MV-4-11 (cell line): ENCODE measurements at regions not wholly inside any gene's neighbourhood (a gene's known extent, or its start where the extent isn't known, plus 50 kb on each side); places are given as distances from the start of the nearest gene placed in this dataset.
A peak's percentile ranks its signal among the peaks of the same experiment; 100 is the strongest.
"Not testable (repeated sequence)": the region's sequence is repeated elsewhere in the genome, so short reads cannot be mapped to it uniquely, and the experiment has no call there.

Experiments used
- DNase-seq: peaks from one replicate; lab custom pipeline; 2025; lab: John Stamatoyannopoulos, UW

DNA sequence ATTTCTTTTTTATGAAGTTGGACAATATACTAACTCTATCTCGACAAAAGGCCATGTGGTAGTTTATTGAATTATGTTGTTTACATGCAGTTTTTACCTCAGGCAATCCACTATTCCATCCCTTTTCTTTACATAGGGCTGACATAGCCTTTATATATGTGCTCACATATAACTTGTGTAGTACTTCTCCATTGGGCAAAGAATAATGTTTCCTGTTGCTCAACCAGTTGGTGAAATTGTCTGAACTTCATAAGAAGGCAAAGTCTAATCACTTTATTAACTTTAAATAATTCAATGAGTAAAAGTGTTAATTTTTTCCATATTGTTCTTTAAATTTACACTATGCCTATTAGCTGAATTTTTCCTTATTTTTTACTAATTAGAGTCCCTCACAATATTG is 1272.1 kb downstream of the EPHA7 start:
- peak; percentile 11 for DNase-seq

DNA sequence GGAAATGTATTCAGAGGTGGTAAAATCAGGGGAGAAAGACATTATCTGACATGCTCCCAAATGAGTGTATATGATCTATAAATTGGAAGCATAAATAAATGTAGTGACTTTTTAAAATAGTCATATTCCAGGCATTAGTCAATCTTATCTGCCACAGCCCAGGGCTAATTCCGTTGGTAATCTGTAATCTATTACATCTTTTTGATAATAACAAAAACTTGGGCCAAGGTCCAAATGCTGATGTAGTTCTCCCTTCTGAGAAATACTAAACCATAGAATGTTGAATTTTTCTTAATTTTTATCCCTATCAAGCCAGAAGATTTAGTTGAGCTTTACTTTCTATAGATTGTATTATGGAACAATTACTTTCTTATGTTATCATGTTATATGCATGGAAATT is 1279.8 kb downstream of the EPHA7 start:
- no peak for DNase-seq

DNA sequence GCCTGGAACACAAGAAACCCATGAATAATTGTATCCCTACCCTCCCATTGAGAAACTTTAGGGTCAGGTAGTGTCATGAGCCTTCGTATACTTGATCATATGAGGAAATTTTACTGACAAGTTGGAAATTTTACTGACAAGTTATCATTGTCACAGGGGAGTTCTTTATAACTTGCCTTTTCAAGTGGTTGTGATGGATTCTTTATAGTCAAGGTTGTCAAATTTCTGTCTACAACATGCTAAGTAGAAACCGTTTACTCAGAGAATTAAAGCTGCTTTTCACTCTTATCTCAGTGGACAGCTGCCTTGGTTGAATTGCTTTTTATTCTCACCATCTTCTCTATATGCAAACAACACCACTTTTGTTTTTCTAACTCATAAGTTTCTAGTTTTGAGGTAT is 1286.4 kb downstream of the EPHA7 start:
- DNase-seq, result no peak

DNA sequence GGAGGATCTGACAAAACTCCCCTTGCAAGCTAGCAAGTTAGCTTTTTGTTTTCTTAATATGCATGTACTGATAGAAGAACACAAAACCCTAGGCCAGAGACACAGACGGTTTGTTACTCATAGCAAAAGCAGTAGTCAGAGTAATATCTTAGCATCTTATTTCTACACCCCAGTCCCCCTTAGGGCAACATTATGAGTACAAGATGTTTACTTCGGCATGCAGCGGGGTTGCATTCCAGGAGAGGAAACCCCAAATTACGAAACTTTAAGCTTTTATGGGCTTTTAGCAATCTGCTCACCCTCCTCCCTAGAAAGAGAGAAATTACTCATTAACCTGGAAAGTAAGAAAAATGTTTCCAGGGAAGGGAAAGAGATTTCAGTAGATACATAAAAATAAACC is 1286.9 kb downstream of the EPHA7 start:
- peak; percentile 73 for DNase-seq

DNA sequence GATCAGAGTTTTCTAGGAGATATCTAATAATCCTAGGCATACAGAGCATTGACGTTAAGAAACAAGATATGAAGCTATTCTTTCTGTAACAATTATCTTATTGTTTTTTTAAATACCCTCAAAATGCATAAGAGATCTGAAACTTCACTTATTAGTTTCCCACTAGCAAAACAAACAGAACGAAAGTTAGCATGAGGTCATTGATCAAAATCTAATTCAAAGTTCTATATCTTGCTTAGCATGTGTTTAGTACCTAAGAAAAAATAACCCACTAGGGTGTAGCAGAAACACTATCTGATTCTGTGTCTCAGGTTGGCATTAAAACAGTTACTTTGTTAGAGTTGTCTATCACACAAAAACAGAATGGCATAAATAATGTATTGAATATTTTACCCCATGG is 1288.4 kb downstream of the EPHA7 start:
- DNase-seq, result no peak

DNA sequence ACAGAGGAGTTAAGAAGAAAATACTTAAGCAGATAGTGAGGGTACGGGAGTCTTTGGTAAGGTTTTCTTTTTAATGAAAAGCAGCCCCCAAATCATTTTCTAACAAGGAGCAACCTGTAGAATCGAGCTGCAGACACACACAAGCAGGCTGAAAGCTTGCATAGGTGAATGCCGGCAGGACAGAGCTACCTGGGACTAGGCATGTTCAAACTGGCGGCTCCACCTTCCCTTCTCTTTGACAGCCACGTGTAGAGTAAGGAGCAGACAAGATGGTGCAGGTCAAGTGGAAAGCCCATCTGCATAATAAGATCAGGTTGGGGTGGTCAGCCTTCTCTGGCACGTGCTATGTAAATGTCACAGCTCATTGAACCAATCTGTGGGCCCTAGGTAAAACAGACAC is 1292.4 kb downstream of the EPHA7 start:
- DNase-seq, result no peak

DNA sequence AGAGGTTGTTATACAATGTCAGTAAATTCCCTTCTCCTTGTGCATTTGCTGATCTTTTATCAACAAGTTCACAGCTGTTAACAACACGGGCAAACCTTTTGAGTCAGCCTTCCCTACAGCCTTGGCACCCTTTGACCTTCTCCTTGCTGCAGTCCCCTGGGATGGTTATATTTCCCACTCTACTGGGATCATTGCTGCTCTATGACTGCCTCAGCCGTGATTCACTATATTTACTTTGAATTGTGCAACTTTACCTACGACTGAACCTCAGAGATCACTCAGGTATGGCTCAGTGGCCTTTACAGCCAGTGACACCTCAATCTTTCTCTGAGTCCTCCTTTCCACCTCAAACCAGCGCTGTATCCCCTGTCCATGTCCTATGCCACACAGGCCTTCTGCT is 1293.3 kb downstream of the EPHA7 start:
- DNase-seq, result no peak

DNA sequence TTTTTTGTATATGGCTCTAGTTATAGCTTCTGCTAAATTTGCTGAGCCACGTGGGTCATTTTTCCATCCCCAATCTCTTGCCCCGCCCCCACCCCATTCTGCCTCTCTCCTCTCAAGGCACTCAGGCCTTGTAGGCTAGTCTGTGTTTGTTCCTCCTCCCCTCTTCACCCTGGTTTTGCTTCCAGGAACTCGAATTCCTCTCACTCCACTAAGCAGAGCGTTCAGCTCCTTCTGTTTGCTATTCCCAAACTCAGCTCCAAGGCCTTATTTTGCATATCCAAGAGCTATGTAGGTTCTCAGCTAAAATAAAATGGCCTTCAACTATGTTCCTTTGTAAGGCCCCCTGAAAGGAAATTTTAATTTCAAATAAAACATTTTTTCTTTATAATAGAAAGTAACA is 1293.7 kb downstream of the EPHA7 start:
- no peak for DNase-seq

DNA sequence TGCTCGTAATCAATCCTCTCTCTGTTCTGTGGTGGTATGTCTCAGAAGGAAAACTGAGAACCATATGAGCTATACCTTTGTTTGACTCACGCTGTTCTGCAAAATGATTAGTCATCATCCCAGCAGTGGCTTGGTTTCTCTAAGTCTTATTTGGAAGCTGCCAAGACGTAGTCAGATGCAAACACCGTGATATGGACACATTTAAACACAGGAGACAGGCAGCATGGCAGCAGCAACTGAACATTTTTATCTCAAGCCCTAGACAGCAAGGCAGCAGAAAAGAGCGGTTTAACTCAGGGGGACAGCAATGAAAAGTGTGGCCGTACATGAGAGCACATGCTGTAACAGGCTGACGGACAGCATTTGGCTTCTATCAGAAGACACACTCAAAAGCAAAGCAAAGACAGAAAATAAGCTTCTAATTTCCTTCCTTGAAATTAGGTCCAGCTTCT is 1295.1 kb downstream of the EPHA7 start:
- peak; percentile 1 for DNase-seq

DNA sequence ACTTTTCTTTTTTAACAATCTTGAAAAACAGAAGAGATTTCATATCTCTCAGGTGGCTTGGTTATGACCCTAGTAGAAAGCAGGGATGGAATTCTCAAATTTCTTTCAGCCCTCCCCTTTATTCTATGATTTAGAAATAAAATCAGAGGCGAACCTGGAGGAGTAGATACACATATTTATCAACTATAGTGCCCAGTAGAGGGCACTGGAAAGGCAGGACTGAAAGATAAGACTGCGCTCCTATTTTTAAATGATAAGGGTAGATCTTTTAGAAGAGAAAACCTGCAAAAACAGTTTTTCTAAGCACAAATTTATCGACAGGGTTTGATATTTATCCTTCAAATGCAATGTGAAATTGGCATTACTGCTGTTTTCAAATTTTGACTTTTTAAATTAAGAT is 1296.6 kb downstream of the EPHA7 start:
- DNase-seq, result peak; percentile 7

DNA sequence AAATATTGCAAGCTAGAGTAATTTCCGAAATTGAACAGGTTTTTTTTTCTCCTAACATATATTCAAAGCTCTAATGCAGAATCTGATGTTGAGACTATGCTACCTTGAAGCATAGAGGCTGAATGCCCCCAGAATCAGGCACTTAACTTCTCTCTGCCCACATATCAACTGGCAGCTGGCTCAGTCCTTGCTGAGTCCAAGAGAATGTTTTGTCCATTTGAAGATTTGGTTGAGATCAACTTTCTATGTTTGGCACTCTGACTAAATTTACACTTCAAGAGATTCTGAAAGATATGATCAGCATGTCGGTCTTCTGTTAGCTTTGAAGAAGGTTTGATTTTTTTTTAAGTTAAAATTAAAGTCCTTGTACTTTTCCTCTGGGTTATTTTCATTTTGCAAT is 1298.1 kb downstream of the EPHA7 start:
- DNase-seq, result no peak

DNA sequence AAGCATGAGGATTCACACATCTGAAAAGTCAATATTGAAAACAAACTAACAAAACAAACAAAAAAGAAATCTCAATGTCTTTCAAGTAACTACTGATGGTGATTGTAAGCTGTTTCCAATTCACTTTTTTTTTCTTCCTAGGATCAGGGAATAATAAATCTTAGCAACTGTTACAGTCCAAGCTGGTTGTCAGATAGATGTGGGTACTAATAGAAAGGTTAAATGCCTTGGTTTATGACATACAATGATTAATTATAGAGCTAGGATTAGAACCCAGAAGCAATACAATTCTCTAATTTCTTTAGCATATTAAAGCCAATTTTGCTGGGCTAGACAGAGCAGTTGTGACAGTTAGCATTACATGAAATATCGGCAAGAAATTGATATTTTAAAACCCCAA is 1301.6 kb downstream of the EPHA7 start:
- DNase-seq, result no peak

DNA sequence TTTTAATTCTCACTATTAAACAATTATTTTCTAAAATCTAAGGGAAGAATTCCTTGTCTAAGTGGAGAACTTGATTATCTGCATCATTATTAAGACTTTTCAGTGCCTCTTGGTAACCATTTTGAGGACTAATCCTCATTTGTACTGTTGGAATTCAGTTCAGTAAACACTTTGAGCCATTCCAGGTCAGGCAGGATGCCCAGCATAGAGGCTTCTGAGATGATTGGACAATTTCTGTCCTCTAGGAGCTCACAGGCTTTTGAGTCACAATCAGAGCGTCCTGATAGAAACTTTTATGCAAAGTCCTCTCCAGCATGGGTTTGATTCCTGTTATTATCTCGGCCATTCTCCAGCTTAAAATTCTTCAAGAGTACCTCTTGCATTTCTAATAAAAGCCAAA is 1304.6 kb downstream of the EPHA7 start:
- DNase-seq, result no peak

DNA sequence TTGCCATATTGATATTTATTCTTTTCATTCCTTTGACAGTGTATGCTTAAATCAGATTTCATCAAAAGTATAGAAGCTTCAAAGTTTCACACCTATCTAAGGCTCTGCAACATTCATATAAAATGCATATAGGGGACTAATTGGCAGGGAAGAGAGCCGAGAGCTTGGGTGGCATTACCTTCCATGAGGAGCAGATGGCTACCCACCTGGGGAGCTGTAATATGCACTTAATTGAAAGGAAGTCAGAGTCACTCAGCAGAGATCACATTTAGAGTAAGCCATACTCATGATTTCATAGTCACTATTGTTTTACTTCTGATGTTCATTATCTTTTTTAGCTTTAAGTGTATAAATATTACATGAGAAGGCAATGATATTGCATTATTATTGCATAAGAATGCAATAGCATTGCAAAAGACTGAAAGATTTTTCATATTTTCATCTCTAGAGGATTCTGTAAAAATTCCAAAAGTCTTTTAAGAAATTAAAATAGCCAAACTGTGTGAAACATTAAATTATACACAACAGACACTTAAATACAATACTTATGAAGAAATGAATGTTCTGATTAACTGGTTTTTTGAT is 1305.2 kb downstream of the EPHA7 start:
- no peak for DNase-seq

DNA sequence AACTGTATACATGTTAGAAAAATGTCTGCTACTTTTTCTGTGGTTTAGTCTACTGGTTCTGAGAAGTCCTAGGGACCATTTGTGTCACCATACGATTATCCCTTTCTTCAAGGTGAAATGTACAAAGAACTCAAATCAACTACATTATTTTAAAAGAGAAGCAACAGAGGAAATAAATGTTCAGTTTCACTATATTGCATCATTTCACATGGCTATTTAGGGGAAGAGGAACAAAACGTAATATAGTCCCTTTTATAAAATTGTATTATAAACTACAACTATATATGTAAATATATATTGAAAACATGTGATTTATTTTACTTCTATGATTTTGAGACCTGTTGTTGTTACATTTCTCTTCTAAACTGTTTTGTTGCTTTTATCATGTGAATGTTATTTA is 1308.0 kb downstream of the EPHA7 start:
- DNase-seq, result peak; percentile 72

DNA sequence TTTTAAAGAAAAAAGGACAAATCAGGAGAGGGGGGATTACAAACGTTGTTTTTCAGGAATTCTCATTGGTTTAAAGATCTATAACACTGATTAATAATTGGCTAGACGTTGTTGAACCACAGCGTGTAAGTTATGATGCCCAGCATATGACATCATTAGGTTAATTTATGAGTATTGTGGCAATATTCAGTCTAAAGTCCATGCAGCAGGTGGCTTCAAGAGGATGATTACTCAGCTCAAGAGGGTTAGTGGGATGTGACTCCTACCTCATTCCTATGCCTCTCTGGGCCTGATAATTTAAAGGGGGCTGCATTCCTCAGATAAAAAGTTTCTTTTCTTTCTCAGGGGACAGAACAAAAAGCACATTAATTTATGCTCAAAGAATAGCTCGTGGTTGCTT is 1309.0 kb downstream of the EPHA7 start:
- peak; percentile 88 for DNase-seq

DNA sequence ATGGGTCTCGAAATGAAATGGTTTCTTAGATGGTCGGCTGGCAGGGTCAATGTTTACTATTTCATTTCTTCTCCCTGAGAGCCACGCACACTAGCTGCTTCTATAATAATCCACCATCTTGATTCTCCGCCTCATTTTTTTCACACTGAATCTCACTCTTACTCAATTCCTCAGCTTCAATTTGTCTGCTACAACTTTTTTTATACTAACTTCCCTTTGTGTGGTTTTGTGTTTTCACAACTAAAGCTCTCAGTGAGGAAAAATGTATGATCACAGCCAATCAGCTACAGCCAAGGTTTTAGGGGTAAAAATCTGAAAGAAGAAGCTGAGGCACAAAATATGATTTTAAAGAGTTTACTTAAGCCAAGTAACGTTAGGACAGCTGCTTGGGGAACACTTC is 1309.4 kb downstream of the EPHA7 start:
- DNase-seq, result peak; percentile 97

DNA sequence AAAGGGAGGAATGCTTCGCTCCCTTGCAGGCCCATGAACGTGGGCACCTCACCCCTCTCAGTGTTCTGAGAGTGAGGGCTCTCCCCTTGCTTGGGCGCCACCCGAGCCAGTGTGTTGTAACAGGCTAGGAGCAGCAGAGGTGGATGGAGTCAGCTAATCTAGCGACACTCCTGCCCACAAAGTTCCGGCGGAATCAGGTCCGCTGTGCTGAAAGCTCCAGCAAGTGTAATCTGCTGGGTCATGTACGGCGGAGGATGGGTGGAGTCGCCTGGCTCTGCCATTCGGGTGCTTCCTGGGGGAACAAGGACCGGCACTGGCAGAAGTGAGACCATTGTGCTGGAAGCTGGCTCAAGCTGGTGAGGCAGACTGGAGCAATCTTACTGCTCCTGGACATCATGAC is 1310.1 kb downstream of the EPHA7 start:
- no peak for DNase-seq

DNA sequence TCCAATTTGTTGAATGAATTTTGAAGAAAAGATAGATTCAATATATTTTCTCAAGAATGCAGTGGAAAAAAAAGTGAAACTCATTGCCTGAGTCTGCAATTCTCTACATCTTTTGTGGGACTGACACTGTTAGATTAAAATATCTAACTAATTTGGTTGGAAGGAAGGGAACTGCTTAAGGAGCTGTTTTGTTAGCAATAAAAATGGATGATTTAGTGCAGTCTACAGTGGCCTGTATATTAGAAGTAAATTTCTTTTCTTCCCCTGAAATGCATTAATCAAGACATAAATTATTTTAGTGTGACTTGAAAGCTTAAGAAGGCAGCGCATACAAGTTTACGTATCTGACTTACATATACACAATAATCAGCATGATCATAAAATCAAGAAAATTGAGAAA is 1332.6 kb downstream of the EPHA7 start:
- no peak for DNase-seq

DNA sequence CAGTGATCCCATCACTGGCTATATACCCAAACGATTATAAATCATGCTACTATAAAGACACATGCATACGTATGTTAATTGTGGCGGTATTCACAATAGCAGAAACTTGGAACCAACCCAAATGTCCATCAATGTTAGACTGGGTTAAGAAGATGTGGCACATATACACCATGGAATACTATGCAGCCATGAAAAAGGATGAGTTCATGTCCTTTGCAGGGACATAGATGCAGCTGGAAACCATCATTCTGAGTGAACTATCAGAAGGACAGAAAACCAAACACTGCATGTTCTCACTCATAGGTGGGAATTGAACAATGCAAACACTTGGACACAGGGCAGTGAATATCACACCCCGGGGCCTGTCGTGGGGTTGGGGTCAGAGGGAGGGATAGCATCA is 1335.4 kb downstream of the EPHA7 start:
- DNase-seq, result not testable (repeated sequence)

DNA sequence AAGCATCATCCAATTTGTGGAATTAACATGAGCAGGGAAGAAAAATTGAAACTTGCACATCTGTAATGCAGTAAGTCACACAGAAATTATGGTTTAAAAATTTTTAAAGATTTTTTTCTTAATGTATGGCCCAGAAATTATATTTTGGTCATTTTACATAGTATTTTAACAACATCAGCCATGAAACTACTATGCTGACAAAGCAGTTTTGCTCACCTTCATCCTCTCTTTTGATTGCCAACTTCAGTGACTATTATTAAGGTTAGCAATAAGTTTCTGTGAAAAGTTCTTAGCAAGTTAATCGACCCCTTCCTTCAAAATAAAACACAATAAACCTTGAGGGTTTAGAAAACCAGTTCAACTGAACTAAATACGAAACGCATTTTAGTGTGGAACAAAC is 1347.0 kb downstream of the EPHA7 start:
- DNase-seq, result no peak

DNA sequence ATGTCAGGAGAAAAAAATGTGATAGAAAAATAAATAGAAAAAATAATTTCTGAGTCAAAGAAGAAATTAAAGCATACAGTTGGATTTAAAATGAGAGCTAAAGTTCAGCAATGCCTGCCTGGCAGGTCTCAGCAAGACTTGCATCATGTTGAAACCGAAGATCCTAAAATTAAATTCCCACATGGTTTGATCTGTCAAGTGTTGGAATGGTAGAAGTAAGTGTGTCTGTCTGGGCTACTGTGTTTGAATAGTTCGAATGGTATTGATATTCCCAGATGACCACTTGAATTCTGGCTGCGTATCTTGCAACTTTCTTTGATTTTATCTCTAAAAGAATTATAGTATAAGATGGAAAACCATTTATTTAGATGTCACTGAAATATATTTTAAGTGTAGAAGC is 1349.6 kb downstream of the EPHA7 start:
- no peak for DNase-seq

DNA sequence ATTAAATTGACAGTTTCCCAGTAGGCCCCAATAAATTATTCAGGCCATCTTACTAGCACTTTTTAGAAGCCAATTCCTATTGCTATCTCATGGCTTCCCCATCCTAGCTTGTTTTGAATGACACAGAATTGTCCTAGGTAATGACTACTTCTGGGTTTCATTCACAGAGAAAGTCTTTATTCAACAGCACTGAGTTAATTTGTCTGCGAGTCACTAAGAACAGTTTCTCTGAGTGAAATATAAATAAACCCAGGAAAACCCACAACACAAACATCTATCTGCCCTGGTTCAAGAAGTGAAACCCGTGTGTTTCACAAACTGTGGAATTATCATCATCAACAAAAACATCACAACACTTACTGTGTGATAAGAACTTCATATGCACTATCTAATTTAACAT is 1366.8 kb downstream of the EPHA7 start:
- DNase-seq, result no peak

DNA sequence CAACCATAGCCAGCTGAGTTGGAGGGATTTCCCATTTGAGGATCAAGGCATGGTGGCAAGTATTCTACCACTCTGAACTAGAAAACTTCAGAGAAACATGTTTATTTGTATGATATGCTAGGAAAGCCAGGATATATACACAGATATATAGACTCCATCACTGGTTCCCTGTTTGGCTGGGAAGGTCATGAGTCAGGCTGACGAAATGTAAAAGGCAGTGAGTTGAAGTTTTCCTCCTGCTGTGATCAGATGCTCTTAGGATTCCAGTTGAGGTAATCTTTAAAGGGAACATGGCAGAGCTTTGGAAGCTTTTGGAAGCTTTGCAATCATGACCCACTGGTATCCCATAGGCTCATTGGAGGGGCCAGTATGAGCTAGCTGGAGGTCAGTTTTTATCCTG is 1369.1 kb downstream of the EPHA7 start:
- no peak for DNase-seq

DNA sequence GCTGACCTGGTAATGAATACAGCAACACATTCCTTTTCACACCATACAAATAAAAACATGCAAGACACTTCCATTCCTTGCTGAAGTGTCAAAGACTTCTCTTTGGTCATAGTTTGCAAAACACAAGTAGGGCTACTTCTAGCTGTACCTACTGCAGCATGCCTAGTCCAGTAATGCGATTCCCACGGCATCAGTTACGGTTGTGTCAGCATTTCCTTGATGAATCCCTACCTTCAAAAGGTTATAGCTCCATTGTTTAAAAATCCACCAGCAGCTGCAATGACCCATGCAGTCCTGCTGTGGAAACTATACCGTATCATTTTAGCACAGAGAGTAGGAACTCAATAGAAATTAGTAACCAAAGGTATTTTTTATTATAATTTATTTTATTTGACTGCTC is 1371.5 kb downstream of the EPHA7 start:
- no peak for DNase-seq
